ENCODE measurements at regions not wholly inside any gene's neighbourhood (a gene's known extent, or its start where the extent isn't known, plus 50 kb on each side); places are given as distances from the start of the nearest gene placed in this dataset.

- TF ChIP-seq ZNF785 (tag by site-specific recombination; IDR thresholded peaks at IDR 0.05): no peak
- TF ChIP-seq OVOL3 (tag by site-specific recombination; IDR thresholded peaks at IDR 0.05): no peak
- no peak for TF ChIP-seq ZNF140 (tag by site-specific recombination; IDR thresholded peaks at IDR 0.05)
- no peak for TF ChIP-seq ELK4 (IDR thresholded peaks at IDR 0.05; ENCODE audit: borderline replicate concordance, low read depth, low read length)
- TF ChIP-seq ZNF830 (tag by site-specific recombination; IDR thresholded peaks at IDR 0.05; ENCODE audit: low read depth): no peak
- TF ChIP-seq KLF16 (tag by site-specific recombination; IDR thresholded peaks at IDR 0.05): no peak
- TF ChIP-seq, protein P1, sequence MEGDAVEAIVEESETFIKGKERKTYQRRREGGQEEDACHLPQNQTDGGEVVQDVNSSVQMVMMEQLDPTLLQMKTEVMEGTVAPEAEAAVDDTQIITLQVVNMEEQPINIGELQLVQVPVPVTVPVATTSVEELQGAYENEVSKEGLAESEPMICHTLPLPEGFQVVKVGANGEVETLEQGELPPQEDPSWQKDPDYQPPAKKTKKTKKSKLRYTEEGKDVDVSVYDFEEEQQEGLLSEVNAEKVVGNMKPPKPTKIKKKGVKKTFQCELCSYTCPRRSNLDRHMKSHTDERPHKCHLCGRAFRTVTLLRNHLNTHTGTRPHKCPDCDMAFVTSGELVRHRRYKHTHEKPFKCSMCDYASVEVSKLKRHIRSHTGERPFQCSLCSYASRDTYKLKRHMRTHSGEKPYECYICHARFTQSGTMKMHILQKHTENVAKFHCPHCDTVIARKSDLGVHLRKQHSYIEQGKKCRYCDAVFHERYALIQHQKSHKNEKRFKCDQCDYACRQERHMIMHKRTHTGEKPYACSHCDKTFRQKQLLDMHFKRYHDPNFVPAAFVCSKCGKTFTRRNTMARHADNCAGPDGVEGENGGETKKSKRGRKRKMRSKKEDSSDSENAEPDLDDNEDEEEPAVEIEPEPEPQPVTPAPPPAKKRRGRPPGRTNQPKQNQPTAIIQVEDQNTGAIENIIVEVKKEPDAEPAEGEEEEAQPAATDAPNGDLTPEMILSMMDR (tag by site-specific recombination; IDR thresholded peaks at IDR 0.05): no peak
- no peak for TF ChIP-seq ZNF394 (tag by site-specific recombination; IDR thresholded peaks at IDR 0.05; ENCODE audit: borderline replicate concordance)
- TF ChIP-seq, protein P2, sequence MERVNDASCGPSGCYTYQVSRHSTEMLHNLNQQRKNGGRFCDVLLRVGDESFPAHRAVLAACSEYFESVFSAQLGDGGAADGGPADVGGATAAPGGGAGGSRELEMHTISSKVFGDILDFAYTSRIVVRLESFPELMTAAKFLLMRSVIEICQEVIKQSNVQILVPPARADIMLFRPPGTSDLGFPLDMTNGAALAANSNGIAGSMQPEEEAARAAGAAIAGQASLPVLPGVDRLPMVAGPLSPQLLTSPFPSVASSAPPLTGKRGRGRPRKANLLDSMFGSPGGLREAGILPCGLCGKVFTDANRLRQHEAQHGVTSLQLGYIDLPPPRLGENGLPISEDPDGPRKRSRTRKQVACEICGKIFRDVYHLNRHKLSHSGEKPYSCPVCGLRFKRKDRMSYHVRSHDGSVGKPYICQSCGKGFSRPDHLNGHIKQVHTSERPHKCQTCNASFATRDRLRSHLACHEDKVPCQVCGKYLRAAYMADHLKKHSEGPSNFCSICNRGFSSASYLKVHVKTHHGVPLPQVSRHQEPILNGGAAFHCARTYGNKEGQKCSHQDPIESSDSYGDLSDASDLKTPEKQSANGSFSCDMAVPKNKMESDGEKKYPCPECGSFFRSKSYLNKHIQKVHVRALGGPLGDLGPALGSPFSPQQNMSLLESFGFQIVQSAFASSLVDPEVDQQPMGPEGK (tag by site-specific recombination; IDR thresholded peaks at IDR 0.05): no peak
- no peak for TF ChIP-seq ATF2 (tag by site-specific recombination; IDR thresholded peaks at IDR 0.05; ENCODE audit: low read depth)
- no peak for TF ChIP-seq ZNF239 (tag by site-specific recombination; IDR thresholded peaks at IDR 0.05)
- TF ChIP-seq WT1 (tag by site-specific recombination; IDR thresholded peaks at IDR 0.05): no peak
- no peak for TF ChIP-seq ZNF530 (tag by site-specific recombination; IDR thresholded peaks at IDR 0.05; ENCODE audit: low read depth)
- no peak for TF ChIP-seq ZBTB8A (tag by site-specific recombination; IDR thresholded peaks at IDR 0.05)
Observed at GRCh38 chr5:6188344-6188743, 190.0 kb downstream of the MED10 start.
